NCI-H510A (cell line): ENCODE measurements at regions not wholly inside any gene's neighbourhood (a gene's known extent, or its start where the extent isn't known, plus 50 kb on each side); places are given as distances from the start of the nearest gene placed in this dataset.

Source experiments
- DNase-seq: peaks from one replicate; lab custom pipeline; 2025; lab: John Stamatoyannopoulos, UW

GRCh38 chr14:61893371-61893940 is 131.2 kb downstream of the SNAPC1 start:
- no peak for DNase-seq

GRCh38 chr14:61894452-61895077 is 132.3 kb downstream of the SNAPC1 start:
- peak; percentile 28 for DNase-seq

DNA sequence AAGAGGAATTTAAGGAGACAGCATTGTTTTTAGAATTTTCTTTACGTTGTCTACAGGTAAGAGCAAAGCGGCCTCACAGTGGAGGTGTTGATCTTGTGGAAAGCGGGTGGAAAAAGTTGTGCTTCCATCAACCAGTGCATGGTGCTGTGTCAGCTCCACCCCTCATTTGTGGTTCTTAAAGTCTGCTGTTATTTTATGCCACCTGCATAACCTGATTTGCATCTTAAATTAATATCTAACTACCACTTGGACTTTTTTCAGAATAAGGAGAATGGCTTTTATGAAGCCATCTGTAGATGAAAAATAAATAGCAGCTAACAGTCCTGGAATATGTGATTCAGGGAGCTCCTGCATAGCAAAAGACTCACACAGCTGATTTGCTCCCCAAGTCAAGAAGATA is 135.1 kb downstream of the SNAPC1 start:
- DNase-seq, result no peak

GRCh38 chr14:61898568-61898967 is 136.3 kb downstream of the SNAPC1 start:
- no peak for DNase-seq

- no peak for DNase-seq
These were observed 137.3 kb downstream of the SNAPC1 start for GRCh38 chr14:61899497-61899896.

- no peak for DNase-seq
These were observed 142.7 kb downstream of the SNAPC1 start for GRCh38 chr14:61904946-61905345.

DNA sequence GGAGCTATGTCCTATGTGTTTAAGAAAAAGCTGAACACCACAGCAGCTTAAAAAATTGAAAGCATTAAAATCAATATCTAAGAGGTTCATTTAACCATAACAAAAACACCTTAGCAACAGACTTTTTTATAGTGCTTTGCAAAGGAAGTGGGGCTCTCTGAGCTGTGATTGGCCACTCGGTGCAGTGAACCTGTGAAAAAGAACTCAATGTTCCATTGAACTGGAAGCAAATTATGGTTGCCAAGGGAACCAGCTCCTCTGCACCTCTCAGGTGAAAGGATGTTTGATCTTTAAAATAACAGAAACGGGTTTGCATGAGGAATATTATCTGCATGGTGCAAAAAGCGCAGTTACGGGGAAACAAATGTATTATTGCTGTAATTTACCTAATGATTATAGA is 149.4 kb downstream of the SNAPC1 start:
- no peak for DNase-seq

DNA sequence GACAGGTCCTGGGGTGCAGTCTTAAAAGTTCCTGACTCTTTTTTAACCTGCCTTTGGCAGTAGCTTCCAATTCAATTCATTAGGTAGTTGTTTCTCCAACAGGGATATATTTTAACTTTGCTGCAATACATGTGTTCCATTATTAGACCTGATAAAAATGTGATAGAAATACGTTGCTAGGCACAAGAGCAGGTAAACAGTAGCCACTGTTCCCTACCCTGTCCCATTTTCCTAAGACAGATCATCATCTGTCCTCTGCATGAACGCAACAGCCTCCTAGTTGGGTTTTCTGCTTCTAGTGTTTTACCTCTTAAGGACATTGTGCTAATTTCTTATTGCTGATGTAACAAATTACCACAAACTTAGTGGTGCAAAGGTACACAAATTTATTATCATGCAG is 156.8 kb downstream of the SNAPC1 start:
- no peak for DNase-seq

DNA sequence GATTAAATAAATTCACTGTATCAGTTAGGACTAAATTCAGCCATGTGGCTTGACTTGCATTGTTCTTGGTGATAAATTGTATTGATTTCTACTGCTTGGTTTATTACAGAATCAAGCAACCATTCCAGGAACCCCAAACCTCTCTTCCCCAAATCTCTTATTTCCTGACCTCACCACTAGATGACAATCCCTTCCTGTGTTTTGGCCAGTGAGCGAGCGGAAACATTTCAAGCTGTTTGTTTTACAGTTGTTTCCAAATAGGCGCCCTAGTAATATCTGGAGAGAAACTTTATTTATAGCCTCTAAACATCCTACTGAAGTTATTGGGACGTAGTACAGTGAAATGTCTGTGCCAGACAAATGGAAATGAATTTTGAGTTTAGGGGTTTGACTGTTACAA is 161.1 kb downstream of the SNAPC1 start:
- DNase-seq, result no peak

- DNase-seq, result no peak
These were observed 162.8 kb downstream of the SNAPC1 start for GRCh38 chr14:61925043-61925442.

DNA sequence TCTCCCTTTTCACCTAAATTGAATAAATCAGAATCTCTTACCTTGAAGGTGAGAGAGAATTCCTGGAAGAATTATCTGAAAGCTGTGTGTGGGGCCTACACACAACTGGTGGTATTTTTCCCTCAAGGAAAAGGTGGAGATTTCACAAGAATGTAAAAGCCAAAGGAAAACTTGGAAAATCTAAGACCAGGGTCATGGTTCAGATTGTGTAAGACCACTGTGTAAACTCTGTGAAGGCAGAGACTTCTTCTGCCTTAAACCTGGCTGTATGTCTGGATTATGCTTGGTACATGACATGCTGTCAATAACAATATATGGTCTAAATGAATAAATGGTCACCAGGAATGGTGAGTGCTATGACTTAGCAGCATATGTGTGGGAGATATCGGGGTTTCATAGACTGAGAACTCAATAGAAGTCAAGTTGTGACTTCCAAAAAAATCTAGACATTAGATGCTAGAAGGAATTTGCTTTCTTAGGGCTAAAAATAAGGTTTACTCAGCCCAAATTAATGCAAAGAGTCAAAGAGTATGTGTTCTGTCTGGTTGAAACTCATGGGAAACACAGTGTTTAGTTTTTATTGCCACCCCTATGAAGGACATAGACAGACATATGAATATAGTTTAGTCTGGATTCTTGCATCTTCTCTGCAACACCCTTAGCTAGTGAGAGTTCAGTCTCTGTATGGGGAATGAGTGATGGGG is 163.7 kb downstream of the SNAPC1 start:
- no peak for DNase-seq

DNA sequence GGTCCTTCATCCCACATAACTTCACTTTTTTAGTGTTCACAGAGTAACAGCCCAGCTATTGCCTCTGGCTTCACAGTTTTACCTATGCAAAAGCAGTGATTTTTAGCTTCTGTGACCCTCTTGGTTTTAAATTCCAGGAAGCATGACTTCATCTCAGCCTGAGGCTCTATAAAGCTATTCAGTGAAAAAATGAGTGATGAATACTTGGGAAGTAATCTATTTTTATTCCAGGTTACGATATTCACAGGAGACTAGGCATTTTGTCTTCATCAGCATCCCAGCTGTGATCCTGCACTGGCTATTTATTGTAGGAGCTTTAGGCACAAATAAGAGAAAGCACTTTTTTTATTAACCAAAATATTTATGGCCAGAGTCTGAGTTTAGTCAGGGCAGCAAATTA is 164.8 kb downstream of the SNAPC1 start:
- no peak for DNase-seq

- DNase-seq, result no peak
These were observed 165.3 kb downstream of the SNAPC1 start for GRCh38 chr14:61927520-61927919.

GRCh38 chr14:61928300-61928699 is 166.1 kb downstream of the SNAPC1 start:
- DNase-seq, result no peak

- no peak for DNase-seq
These were observed 166.5 kb downstream of the SNAPC1 start for GRCh38 chr14:61928701-61929100.

DNA sequence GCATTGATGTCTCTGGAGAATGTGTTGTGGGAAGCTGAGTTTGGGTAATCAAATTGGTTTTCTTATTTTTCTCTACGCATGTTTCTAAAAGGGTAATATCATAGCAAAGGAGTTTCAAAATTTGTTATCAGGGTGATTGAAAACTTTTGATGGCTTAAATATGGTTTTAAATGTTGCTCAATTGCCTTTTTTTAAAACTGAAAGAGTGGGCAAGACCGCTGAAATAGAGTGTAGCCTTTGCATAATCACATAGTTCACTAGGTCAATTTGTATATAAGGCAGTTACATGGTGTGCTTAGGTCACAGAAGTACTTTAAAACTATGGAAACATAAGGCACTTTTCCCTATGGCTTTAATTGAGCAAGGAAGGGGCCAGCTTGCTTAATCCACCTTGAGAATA is 167.4 kb downstream of the SNAPC1 start:
- DNase-seq, result no peak

DNA sequence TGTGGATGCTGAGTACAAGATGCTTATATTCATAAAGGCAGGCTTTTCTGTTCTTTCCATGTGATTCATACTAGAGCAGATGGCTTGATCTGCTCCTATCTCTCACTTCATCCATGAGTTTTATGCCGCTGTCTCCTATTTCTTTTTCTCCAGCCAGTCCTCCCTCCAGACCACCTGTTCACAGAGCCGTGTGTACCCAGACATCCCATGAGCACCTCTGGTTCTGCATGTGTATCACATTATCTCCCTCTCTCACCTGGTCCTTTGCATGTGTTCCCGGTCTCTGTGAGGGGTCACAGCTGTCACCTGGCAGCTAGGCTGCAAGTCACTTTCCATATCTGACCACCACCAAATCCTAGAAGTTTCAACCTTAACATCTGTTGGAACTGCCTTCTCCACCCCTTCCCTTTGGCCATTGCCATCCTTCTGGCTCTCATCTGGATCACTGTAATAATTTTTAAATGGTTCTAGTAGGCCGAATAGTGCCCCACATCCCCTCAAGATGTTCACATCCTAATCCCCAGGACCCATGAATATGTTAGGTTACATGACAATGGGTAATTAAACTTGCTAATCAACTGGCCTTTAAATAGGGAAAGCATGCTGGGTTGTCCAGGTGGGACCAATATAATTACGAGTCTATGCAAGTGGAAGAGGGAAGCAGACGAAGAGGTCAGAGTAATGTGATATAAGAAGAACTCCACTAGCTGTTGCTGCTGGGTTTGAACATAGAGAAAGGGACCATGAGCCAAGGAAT is 168.1 kb downstream of the SNAPC1 start:
- DNase-seq, result no peak

DNA sequence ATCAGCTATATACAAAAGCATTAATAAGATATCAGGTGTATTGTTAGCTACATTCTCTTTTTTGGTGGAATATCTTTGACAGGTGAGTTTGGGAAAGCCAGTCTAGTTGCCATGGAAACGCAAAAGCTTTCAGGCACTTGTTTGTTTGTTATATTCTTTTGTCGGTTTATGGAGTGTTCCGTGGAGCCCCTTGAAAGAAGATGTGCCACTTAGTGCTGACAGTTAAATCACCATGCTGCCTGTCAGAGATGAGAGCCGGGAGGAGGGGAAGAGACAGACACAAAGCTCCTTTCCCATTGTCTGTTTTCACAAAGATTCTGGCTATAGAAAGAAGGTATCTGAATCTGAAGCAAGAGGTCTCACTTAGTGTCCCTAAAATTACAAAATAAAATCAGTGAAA is 170.8 kb downstream of the SNAPC1 start:
- no peak for DNase-seq

- no peak for DNase-seq
These were observed 172.2 kb downstream of the SNAPC1 start for GRCh38 chr14:61934385-61934784.

- no peak for DNase-seq
These were observed 177.6 kb downstream of the SNAPC1 start for GRCh38 chr14:61939776-61940175.

DNA sequence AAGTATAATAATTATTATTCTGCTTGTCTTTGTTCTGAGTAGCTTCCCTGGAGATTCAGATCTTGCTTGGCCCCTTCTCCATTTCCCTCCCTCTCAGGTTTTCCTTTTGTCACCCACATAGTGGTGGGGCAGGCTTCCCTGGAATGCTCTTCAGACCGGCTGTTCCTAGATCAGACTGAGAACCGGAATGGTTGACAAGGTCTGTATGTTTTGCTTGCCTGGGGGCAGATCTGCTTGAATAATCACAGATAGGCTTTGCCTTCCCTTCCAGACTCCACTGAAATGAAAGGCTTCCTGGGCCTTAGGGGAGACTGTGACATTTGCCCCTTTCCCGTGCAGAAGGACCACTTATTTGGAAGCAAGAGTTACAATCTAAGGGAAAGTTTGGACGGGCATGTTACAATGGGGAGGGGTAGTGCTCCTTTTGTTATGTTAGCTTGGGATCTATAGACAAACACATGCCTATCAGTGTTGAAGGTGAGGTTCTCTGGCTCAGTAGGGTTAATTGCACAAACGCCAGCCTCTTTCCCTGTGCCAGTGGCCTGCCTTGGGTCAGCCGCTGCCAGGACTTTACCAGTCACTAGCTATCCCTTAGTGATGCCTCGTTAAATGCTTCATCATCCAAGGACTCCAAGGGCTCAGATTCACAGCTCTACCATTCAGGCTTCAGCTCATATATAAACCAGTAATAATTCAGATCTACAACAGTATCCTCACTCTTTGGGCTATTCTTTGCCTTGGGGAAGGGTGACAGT is 178.6 kb downstream of the SNAPC1 start:
- DNase-seq, result no peak
